HCT116 (cell line): ENCODE measurements at regions not wholly inside any gene's neighbourhood (a gene's known extent, or its start where the extent isn't known, plus 50 kb on each side); places are given as distances from the start of the nearest gene placed in this dataset.

Experiments
- ATAC-seq: fragments of 200-7000 bp; cut with Tn5 transposase; 2 replicates; pipeline ENCODE4 v1.9.1; 2020; ENCODE audit warnings: mild to moderate bottlenecking, moderate library complexity
- BruUV-seq: library from RNA; stranded (reverse); fragments of 400-500 nt; replicated peaks from 2 replicates; lab custom pipeline; 2021; lab: Mats Ljungman, UMichigan
- CTCF ChIA-PET: fragments of 300-600 bp; sonication (Branson Sonifier 250); formaldehyde crosslinking; loops from one replicate; lab custom pipeline; 2021; ENCODE audit warnings: antibody characterized with exemption; lab: Charles Lee
- POLR2A ChIA-PET: fragments of 300-600, 350-600 bp; sonication (Branson Sonifier 250); formaldehyde crosslinking; loops from one replicate; lab custom pipeline; 2021; ENCODE audit warnings: antibody characterized with exemption; lab: Charles Lee
- RAD21 ChIA-PET, 2 experiments: fragments of 300-600 bp; sonication (Branson Sonifier 250); formaldehyde crosslinking; loops; one replicate each; lab custom pipeline; 2023; ENCODE audit warnings: low total read pairs in 2 of 2; ENCODE audit not compliant: uncharacterized antibody in 2 of 2, unreplicated experiment in 2 of 2, low non-redundant PET in 1 of 2; lab: Charles Lee
- DNase-seq: peaks from one replicate; pipeline ENCODE4 v3.0.0-alpha.2; 2010; ENCODE audit warnings: low read depth, low spot score
- H2AFZ ChIP-seq: fragments of 200-600 bp; shearing (Covaris generic), sonication (generic); 2 replicates; pipeline ENCODE4 v1.6.1; 2017; ENCODE audit warnings: low read depth, mixed run types, mixed read lengths, antibody characterized with exemption, low read length; ENCODE audit not compliant: poor library complexity, severe bottlenecking
- H3K27ac ChIP-seq: 2 replicates; pipeline ENCODE4 v1.5.1; 2012; ENCODE audit warnings: low read depth, low read length
- H3K27me3 ChIP-seq: fragments of 200-600 bp; sonication (generic); 2 replicates; pipeline ENCODE4 v1.6.1; 2016; ENCODE audit warnings: mixed run types, low read length, mixed read lengths; ENCODE audit not compliant: insufficient read depth
- H3K36me3 ChIP-seq, 2 experiments: fragments of 200-500 bp in 1 of 2; fragments of 200-600 bp in 1 of 2; sonication (Bioruptor generic) in 1 of 2; sonication (generic) in 1 of 2; 2 replicates each; pipeline versions ENCODE4 v1.5.1 to v1.6.1; 2014 to 2016; ENCODE audit warnings: low read length in 2 of 2, inconsistent platforms in 1 of 2, mixed read lengths in 1 of 2, mixed run types in 1 of 2; ENCODE audit not compliant: insufficient read depth in 2 of 2, control insufficient read depth in 1 of 2
- H3K4me1 ChIP-seq, 2 experiments: fragments of 200-600 bp in 1 of 2; sonication (generic) in 1 of 2; 2 replicates each; pipeline versions ENCODE4 v1.5.1 to v1.6.1; 2012 to 2017; ENCODE audit warnings: low read length in 2 of 2, inconsistent platforms in 1 of 2, mild to moderate bottlenecking in 1 of 2, mixed read lengths in 1 of 2, mixed run types in 1 of 2, moderate library complexity in 1 of 2; ENCODE audit not compliant: insufficient read depth in 2 of 2, control insufficient read depth in 1 of 2
- H3K4me2 ChIP-seq: fragments of 200-600 bp; sonication (generic); 2 replicates; pipeline ENCODE4 v1.6.1; 2017; ENCODE audit warnings: mixed run types, low read length, mixed read lengths
- H3K4me3 ChIP-seq, 2 experiments: fragments of 200-600 bp in 1 of 2; sonication (generic) in 1 of 2; replicated peaks in 1 of 2; 2 replicates each; pipeline ENCODE4 v1.5.1; 2011 to 2016; ENCODE audit warnings: low read length in 2 of 2, control low read depth in 1 of 2, low read depth in 1 of 2, mild to moderate bottlenecking in 1 of 2, mixed read lengths in 1 of 2, mixed run types in 1 of 2
- H3K79me2 ChIP-seq: fragments of 200-600 bp; sonication (generic); 2 replicates; pipeline ENCODE4 v1.6.1; 2017; ENCODE audit warnings: mild to moderate bottlenecking, mixed run types, low read length, moderate library complexity, mixed read lengths; ENCODE audit not compliant: insufficient read depth
- H3K9ac ChIP-seq: fragments of 200-600 bp; sonication (generic); 2 replicates; pipeline ENCODE4 v1.6.1; 2016; ENCODE audit warnings: low read length, mixed read lengths
- H3K9me2 ChIP-seq: fragments of 200-600 bp; sonication (generic), shearing (Covaris generic); 2 replicates; pipeline ENCODE4 v1.6.1; 2017; ENCODE audit warnings: mixed run types, mild to moderate bottlenecking, moderate library complexity; ENCODE audit not compliant: insufficient read depth
- H3K9me3 ChIP-seq, 2 experiments: fragments of 200-500 bp in 1 of 2; fragments of 200-600 bp in 1 of 2; sonication (Bioruptor generic) in 1 of 2; sonication (generic) in 1 of 2; 2 replicates each; pipeline ENCODE4 v1.6.1; 2014 to 2017; ENCODE audit warnings: low read length in 2 of 2, mixed read lengths in 2 of 2, inconsistent platforms in 1 of 2, low read depth in 1 of 2, mild to moderate bottlenecking in 1 of 2, mixed run types in 1 of 2, moderate library complexity in 1 of 2; ENCODE audit not compliant: control insufficient read depth in 1 of 2, insufficient read depth in 1 of 2
- H4K20me1 ChIP-seq: fragments of 200-600 bp; sonication (generic), shearing (Covaris generic); 2 replicates; pipeline ENCODE4 v1.6.1; 2017; ENCODE audit warnings: mixed run types, mild to moderate bottlenecking, moderate library complexity; ENCODE audit not compliant: insufficient read depth
- CBX3 ChIP-seq: IDR thresholded peaks from 2 replicates; pipeline ENCODE4 v1.6.1; 2012; ENCODE audit warnings: low read depth
- CEBPB ChIP-seq: IDR thresholded peaks from 2 replicates; pipeline ENCODE4 v1.6.1; 2012; ENCODE audit warnings: low read depth
- EGR1 ChIP-seq: IDR thresholded peaks from 2 replicates; pipeline ENCODE4 v1.6.1; 2012; ENCODE audit warnings: low read depth
- ELF1 ChIP-seq: IDR thresholded peaks from 2 replicates; pipeline ENCODE4 v1.6.1; 2012; ENCODE audit warnings: low read depth, borderline replicate concordance
- EZH2 ChIP-seq: fragments of 200-600 bp; sonication (generic); IDR thresholded peaks from 2 replicates; pipeline ENCODE4 v1.6.1; 2017; ENCODE audit warnings: antibody characterized with exemption, mixed run types
- EZH2phosphoT487 ChIP-seq: fragments of 200-600 bp; IDR thresholded peaks from 2 replicates; pipeline ENCODE4 v1.6.1; 2018; ENCODE audit warnings: antibody characterized with exemption, borderline replicate concordance
- FOSL1 ChIP-seq: IDR thresholded peaks from 2 replicates; pipeline ENCODE4 v1.6.1; 2012; ENCODE audit warnings: low read depth
- JUND ChIP-seq: IDR thresholded peaks from 2 replicates; pipeline ENCODE4 v1.6.1; 2012
- POLR2AphosphoS5 ChIP-seq: IDR thresholded peaks from 2 replicates; pipeline ENCODE4 v1.6.1; 2011; ENCODE audit warnings: mild to moderate bottlenecking, low read depth, low read length, moderate library complexity
- SIN3A ChIP-seq: IDR thresholded peaks from 2 replicates; pipeline ENCODE4 v1.6.1; 2012; ENCODE audit warnings: low read depth
- SP1 ChIP-seq: IDR thresholded peaks from 2 replicates; pipeline ENCODE4 v1.6.1; 2012; ENCODE audit warnings: low read depth
- SRF ChIP-seq: IDR thresholded peaks from 2 replicates; pipeline ENCODE4 v1.6.1; 2012; ENCODE audit warnings: low read depth
- TCF7L2 ChIP-seq: IDR thresholded peaks from 2 replicates; pipeline ENCODE4 v1.7.0; 2011; ENCODE audit warnings: borderline replicate concordance, inconsistent platforms; ENCODE audit not compliant: insufficient read depth, insufficient read length; ENCODE audit errors: extremely low read depth
- YY1 ChIP-seq: IDR thresholded peaks from 2 replicates; pipeline ENCODE4 v1.6.1; 2011; ENCODE audit warnings: low read length, low read depth, moderate library complexity, mild to moderate bottlenecking; ENCODE audit not compliant: insufficient replicate concordance; ENCODE audit errors: extremely low read depth
- ZNF274 ChIP-seq: fragments of 200-500 bp; sonication (Bioruptor generic); IDR thresholded peaks from 2 replicates; pipeline ENCODE4 v1.6.1; 2014; ENCODE audit warnings: mild to moderate bottlenecking, low read depth, low read length, inconsistent platforms
- intact Hi-C: fragments of 100-400 bp; cut with micrococcal nuclease; formaldehyde crosslinking; loops from 2 replicates; pipeline ENCODE4 v1.10.0; 2022
- TF ChIP-seq, protein P1 (sequence below): IDR thresholded peaks from 2 replicates; pipeline ENCODE4 v1.6.1; 2012; ENCODE audit warnings: low read depth
- TF ChIP-seq, protein P2 (sequence below): IDR thresholded peaks from 2 replicates; pipeline ENCODE4 v1.6.1; 2011; ENCODE audit warnings: mild to moderate bottlenecking, low read length, moderate library complexity; ENCODE audit not compliant: insufficient replicate concordance; ENCODE audit errors: extremely low read depth
- TF ChIP-seq, protein P3 (sequence below), 3 experiments: fragments of 200-600 bp in 1 of 3; sonication (generic) in 1 of 3; IDR thresholded peaks in 2 of 3; conservative IDR thresholded peaks in 1 of 3; 2 replicates each; pipeline ENCODE4 v1.5.1; 2012 to 2017; ENCODE audit warnings: low read depth in 2 of 3, low read length in 2 of 3, antibody characterized with exemption in 1 of 3, borderline replicate concordance in 1 of 3, control low read depth in 1 of 3, mild to moderate bottlenecking in 1 of 3, mixed read lengths in 1 of 3, mixed run types in 1 of 3, moderate library complexity in 1 of 3; ENCODE audit not compliant: insufficient read depth in 1 of 3
- TF ChIP-seq, protein P4 (sequence below): IDR thresholded peaks from 2 replicates; pipeline ENCODE4 v1.6.1; 2012
- TF ChIP-seq, protein P5 (sequence below): IDR thresholded peaks from 2 replicates; pipeline ENCODE4 v1.6.1; 2012

DNA sequence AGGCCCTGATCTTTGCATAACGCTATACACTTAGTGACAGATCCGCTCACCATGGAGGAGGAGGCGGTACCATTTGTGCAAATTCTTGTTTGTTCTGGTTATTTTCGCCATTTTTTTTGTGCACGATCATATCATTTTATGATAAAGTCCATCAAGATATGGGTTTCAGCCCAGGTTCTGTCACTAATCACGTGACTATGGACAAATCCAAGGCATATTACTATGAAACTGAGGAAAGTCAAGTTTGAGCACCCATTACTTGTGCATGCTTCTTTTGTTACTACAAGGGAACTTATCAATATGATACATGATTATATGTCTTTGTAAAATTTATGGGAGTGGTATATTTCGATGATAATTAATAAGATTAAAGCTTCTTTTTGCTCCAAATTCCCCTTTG is 829.5 kb downstream of the ROBO2 start:
- BruUV-seq, result no TSS peak
- H3K27ac ChIP-seq, result no peak overlapping the region
- ChIA-PET CTCF (no interaction called here), POLR2A (no interaction called here), RAD21 (no interaction called here)
- TF ChIP-seq, protein P1, sequence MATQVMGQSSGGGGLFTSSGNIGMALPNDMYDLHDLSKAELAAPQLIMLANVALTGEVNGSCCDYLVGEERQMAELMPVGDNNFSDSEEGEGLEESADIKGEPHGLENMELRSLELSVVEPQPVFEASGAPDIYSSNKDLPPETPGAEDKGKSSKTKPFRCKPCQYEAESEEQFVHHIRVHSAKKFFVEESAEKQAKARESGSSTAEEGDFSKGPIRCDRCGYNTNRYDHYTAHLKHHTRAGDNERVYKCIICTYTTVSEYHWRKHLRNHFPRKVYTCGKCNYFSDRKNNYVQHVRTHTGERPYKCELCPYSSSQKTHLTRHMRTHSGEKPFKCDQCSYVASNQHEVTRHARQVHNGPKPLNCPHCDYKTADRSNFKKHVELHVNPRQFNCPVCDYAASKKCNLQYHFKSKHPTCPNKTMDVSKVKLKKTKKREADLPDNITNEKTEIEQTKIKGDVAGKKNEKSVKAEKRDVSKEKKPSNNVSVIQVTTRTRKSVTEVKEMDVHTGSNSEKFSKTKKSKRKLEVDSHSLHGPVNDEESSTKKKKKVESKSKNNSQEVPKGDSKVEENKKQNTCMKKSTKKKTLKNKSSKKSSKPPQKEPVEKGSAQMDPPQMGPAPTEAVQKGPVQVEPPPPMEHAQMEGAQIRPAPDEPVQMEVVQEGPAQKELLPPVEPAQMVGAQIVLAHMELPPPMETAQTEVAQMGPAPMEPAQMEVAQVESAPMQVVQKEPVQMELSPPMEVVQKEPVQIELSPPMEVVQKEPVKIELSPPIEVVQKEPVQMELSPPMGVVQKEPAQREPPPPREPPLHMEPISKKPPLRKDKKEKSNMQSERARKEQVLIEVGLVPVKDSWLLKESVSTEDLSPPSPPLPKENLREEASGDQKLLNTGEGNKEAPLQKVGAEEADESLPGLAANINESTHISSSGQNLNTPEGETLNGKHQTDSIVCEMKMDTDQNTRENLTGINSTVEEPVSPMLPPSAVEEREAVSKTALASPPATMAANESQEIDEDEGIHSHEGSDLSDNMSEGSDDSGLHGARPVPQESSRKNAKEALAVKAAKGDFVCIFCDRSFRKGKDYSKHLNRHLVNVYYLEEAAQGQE, result no peak
- no peak for TF ChIP-seq YY1
- TF ChIP-seq CEBPB, result no peak
- TF ChIP-seq, protein P2, sequence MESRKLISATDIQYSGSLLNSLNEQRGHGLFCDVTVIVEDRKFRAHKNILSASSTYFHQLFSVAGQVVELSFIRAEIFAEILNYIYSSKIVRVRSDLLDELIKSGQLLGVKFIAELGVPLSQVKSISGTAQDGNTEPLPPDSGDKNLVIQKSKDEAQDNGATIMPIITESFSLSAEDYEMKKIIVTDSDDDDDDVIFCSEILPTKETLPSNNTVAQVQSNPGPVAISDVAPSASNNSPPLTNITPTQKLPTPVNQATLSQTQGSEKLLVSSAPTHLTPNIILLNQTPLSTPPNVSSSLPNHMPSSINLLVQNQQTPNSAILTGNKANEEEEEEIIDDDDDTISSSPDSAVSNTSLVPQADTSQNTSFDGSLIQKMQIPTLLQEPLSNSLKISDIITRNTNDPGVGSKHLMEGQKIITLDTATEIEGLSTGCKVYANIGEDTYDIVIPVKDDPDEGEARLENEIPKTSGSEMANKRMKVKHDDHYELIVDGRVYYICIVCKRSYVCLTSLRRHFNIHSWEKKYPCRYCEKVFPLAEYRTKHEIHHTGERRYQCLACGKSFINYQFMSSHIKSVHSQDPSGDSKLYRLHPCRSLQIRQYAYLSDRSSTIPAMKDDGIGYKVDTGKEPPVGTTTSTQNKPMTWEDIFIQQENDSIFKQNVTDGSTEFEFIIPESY, result no peak
- TF ChIP-seq, protein P3, sequence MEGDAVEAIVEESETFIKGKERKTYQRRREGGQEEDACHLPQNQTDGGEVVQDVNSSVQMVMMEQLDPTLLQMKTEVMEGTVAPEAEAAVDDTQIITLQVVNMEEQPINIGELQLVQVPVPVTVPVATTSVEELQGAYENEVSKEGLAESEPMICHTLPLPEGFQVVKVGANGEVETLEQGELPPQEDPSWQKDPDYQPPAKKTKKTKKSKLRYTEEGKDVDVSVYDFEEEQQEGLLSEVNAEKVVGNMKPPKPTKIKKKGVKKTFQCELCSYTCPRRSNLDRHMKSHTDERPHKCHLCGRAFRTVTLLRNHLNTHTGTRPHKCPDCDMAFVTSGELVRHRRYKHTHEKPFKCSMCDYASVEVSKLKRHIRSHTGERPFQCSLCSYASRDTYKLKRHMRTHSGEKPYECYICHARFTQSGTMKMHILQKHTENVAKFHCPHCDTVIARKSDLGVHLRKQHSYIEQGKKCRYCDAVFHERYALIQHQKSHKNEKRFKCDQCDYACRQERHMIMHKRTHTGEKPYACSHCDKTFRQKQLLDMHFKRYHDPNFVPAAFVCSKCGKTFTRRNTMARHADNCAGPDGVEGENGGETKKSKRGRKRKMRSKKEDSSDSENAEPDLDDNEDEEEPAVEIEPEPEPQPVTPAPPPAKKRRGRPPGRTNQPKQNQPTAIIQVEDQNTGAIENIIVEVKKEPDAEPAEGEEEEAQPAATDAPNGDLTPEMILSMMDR (IDR thresholded peaks at IDR 0.05 in 2 of 3, conservative IDR thresholded peaks at IDR 0.05 in 1 of 3; ENCODE audit: borderline replicate concordance in 1 of 3, insufficient read depth in 1 of 3, low read depth in 2 of 3, low read length in 2 of 3), result no peak
- no peak for TF ChIP-seq TCF7L2
- TF ChIP-seq JUND, result no peak
- no peak for TF ChIP-seq EGR1
- no peak for TF ChIP-seq EZH2
- no peak for TF ChIP-seq SP1
- no peak for TF ChIP-seq CBX3
- TF ChIP-seq SRF, result no peak
- TF ChIP-seq, protein P4, sequence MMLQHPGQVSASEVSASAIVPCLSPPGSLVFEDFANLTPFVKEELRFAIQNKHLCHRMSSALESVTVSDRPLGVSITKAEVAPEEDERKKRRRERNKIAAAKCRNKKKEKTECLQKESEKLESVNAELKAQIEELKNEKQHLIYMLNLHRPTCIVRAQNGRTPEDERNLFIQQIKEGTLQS, result no peak
- TF ChIP-seq SIN3A, result no peak
- TF ChIP-seq EZH2phosphoT487, result no peak
- no peak for TF ChIP-seq POLR2AphosphoS5
- TF ChIP-seq ELF1, result no peak
- no peak for TF ChIP-seq ZNF274
- TF ChIP-seq, protein P5, sequence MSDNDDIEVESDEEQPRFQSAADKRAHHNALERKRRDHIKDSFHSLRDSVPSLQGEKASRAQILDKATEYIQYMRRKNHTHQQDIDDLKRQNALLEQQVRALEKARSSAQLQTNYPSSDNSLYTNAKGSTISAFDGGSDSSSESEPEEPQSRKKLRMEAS, result no peak
- no peak for TF ChIP-seq FOSL1
- no peaks in the 10 kb centered on the region for H3K79me2 ChIP-seq
- ATAC-seq (no peak), DNase-seq (no peak)
- no peaks in the 10 kb centered on the region for H3K4me1 ChIP-seq
- H2AFZ ChIP-seq, result no peak overlapping the region
- H3K36me3 ChIP-seq, result no peaks in the 10 kb centered on the region
- no peaks in the 10 kb centered on the region for H3K9me2 ChIP-seq
- no peak overlapping the region for H3K4me3 ChIP-seq
- peaks cover 17 to 28% of the 10 kb centered on the region in 2 experiments; a peak in 2 of 4 replicates for H3K9me3 ChIP-seq
- H3K9ac ChIP-seq, result no peak overlapping the region
- H4K20me1 ChIP-seq, result no peaks in the 10 kb centered on the region
- intact Hi-C loops, result no loop called here
- H3K27me3 ChIP-seq, result no peaks in the 10 kb centered on the region
- H3K4me2 ChIP-seq, result no peak overlapping the region
